ENCODE measurements at regions not wholly inside any gene's neighbourhood (a gene's known extent, or its start where the extent isn't known, plus 50 kb on each side); places are given as distances from the start of the nearest gene placed in this dataset.

- no peak for TF ChIP-seq ZNF10 (tag by site-specific recombination; IDR thresholded peaks at IDR 0.05)
- no peak for TF ChIP-seq ZBTB49 (tag by site-specific recombination; IDR thresholded peaks at IDR 0.05; ENCODE audit: low read depth)
- TF ChIP-seq ZNF248 (tag by site-specific recombination; IDR thresholded peaks at IDR 0.05), result no peak
Measured at GRCh38 chr10:123305671-123306070, 151.5 kb downstream of the BUB3 start (continued).

- H3K27ac ChIP-seq (ENCODE audit: extremely low read depth, low read depth, low read length), result no peak overlapping the region
- peaks cover 1% of the 10 kb centered on the region; the same call in 1 of the 2 replicates for H3K4me1 ChIP-seq (ENCODE audit: control insufficient read depth, insufficient read depth, low read length)
- H3K9me3 ChIP-seq (ENCODE audit: control insufficient read depth, insufficient read depth, low read depth, low read length), result no peaks in the 10 kb centered on the region; the same call in 1 of the 2 replicates
- TF ChIP-seq ZNF223 (tag by site-specific recombination; IDR thresholded peaks at IDR 0.05), result no peak
- TF ChIP-seq ZNF148 (tag by site-specific recombination; IDR thresholded peaks at IDR 0.05; ENCODE audit: borderline replicate concordance), result no peak
- TF ChIP-seq ZNF433 (tag by site-specific recombination; IDR thresholded peaks at IDR 0.05; ENCODE audit: low read depth), result no peak
- no peak for TF ChIP-seq ZNF701 (tag by site-specific recombination; IDR thresholded peaks at IDR 0.05)
- no peak for TF ChIP-seq ZNF19 (tag by site-specific recombination; IDR thresholded peaks at IDR 0.05; ENCODE audit: low read depth)
- TF ChIP-seq ZNF600 (tag by site-specific recombination; IDR thresholded peaks at IDR 0.05), result no peak
- TF ChIP-seq TRIM28 (IDR thresholded peaks at IDR 0.05; ENCODE audit: borderline replicate concordance, low read length), result no peak
- TF ChIP-seq ZBTB49 (tag by site-specific recombination; IDR thresholded peaks at IDR 0.05; ENCODE audit: low read depth), result no peak
- no peak for TF ChIP-seq GLIS1 (tag by site-specific recombination; IDR thresholded peaks at IDR 0.05)
- TF ChIP-seq ZNF707 (tag by site-specific recombination; IDR thresholded peaks at IDR 0.05), result no peak
- TF ChIP-seq ZNF426 (tag by site-specific recombination; IDR thresholded peaks at IDR 0.05), result no peak
- TF ChIP-seq ZNF585B (tag by site-specific recombination; IDR thresholded peaks at IDR 0.05), result no peak
- TF ChIP-seq ZSCAN16 (tag by site-specific recombination; IDR thresholded peaks at IDR 0.05), result no peak
- no peak for TF ChIP-seq ZNF274 (IDR thresholded peaks at IDR 0.05; ENCODE audit: low read length)
- no peak for TF ChIP-seq ZNF274 (tag by site-specific recombination; IDR thresholded peaks at IDR 0.05; ENCODE audit: borderline replicate concordance)
- TF ChIP-seq ZBTB17 (tag by site-specific recombination; IDR thresholded peaks at IDR 0.05), result no peak
- TF ChIP-seq ZFP3 (tag by site-specific recombination; IDR thresholded peaks at IDR 0.05; ENCODE audit: low read depth), result no peak
- TF ChIP-seq GLI2 (tag by site-specific recombination; IDR thresholded peaks at IDR 0.05; ENCODE audit: borderline replicate concordance, low read depth), result no peak
- TF ChIP-seq ZBTB6 (tag by site-specific recombination; IDR thresholded peaks at IDR 0.05), result no peak
- TF ChIP-seq ZNF23 (tag by site-specific recombination; IDR thresholded peaks at IDR 0.05; ENCODE audit: borderline replicate concordance), result no peak
- no peaks in the 10 kb centered on the region for H3K36me3 ChIP-seq (ENCODE audit: control insufficient read depth in 2 of 2, insufficient read depth in 1 of 2, low read length in 2 of 2)
- ChIA-PET POLR2A (interaction anchor here (1.3 kb wide), 1 partner anchor 152 kb away, joined by 3 read pairs; the partner anchor contains the start of gene BUB3), CTCF (interaction anchor here (0.6 kb wide), 1 partner anchor 15 kb away, joined by 3 read pairs; no protein-coding TSS in a partner anchor)
- no peak overlapping the region for H3K4me3 ChIP-seq (ENCODE audit: low read depth, low read length)
Measured at GRCh38 chr10:123306290-123306689, 152.1 kb downstream of the BUB3 start.

Measured in HEK293 (cell line).